ENCODE measurements at regions not wholly inside any gene's neighbourhood (a gene's known extent, or its start where the extent isn't known, plus 50 kb on each side); places are given as distances from the start of the nearest gene placed in this dataset.

DNA sequence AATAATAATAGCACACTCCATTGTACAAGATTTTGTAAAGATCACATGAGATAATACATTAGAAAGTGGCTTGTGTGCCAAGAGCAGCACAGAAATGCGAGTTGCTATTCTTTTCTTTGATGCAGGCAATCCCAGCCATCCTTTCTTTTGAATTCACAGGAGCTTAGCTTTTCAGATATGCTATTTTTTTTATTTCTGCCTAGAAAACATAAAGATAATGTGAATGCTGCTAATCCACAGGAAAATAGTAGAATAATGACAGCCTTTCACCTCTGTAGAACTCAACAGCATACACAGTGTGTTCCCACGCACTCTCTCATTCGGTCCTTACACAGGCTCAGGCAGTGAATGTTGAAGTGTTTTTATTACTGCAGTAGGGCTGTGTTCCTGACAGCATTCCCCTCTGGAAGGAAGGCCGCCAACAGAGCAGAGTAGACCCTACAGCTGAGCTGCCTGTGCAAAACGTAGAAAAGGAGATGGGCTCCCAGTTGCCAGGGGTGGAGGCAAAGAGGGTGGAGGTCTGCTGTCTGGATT lies 138.8 kb upstream of the TAPT1 start:
- TF ChIP-seq, protein P1, sequence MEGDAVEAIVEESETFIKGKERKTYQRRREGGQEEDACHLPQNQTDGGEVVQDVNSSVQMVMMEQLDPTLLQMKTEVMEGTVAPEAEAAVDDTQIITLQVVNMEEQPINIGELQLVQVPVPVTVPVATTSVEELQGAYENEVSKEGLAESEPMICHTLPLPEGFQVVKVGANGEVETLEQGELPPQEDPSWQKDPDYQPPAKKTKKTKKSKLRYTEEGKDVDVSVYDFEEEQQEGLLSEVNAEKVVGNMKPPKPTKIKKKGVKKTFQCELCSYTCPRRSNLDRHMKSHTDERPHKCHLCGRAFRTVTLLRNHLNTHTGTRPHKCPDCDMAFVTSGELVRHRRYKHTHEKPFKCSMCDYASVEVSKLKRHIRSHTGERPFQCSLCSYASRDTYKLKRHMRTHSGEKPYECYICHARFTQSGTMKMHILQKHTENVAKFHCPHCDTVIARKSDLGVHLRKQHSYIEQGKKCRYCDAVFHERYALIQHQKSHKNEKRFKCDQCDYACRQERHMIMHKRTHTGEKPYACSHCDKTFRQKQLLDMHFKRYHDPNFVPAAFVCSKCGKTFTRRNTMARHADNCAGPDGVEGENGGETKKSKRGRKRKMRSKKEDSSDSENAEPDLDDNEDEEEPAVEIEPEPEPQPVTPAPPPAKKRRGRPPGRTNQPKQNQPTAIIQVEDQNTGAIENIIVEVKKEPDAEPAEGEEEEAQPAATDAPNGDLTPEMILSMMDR (IDR thresholded peaks at IDR 0.05): no peak
- no peak for TF ChIP-seq POLR2A (IDR thresholded peaks at IDR 0.05)
